ENCODE measurements at regions not wholly inside any gene's neighbourhood (a gene's known extent, or its start where the extent isn't known, plus 50 kb on each side); places are given as distances from the start of the nearest gene placed in this dataset.

DNA sequence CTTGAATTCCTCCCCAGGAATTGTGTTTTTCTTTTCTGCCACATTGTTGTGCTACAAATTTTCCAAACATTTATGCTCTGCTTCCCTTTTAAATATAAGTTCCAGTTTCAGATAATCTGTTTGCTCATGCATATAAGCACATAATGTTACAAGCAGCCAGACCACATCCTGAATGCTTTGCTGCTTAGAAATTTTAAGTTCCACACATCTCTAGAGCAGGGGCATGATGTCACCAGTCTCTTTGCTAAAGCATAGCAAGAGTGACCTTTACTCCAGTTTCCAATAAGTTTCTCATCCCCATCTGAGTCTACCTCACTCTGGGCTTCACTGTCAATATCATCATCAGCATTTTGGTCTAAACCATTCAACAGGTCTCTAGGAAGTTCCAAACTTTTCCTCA lies 932.5 kb downstream of the SH3BGRL start:
- H4K91ac ChIP-seq (ENCODE audit: insufficient read length, low read depth, low read length), result no peak overlapping the region
- DNase-seq, result no peak
- no peaks in the 10 kb centered on the region for H3K4me1 ChIP-seq (ENCODE audit: insufficient read depth, low read length)
- TF ChIP-seq CTCF (conservative IDR thresholded peaks at IDR 0.05), result no peak
- no peak overlapping the region for H3K27ac ChIP-seq (ENCODE audit: insufficient read length, low read depth, low read length)
- no peaks in the 10 kb centered on the region for H3K79me2 ChIP-seq (ENCODE audit: insufficient read depth, low read length)
- no peak overlapping the region for H2BK120ac ChIP-seq (ENCODE audit: low read depth, low read length, poor library complexity, severe bottlenecking)
- H3K23me2 ChIP-seq (ENCODE audit: insufficient read length, low read depth, low read length, poor library complexity, severe bottlenecking), result no peaks in the 10 kb centered on the region
- no peak overlapping the region for H3T11ph ChIP-seq (ENCODE audit: low read length)
- no peak overlapping the region for H2AK5ac ChIP-seq (ENCODE audit: insufficient read length, low read length)
- no peak overlapping the region for H3K4me2 ChIP-seq (ENCODE audit: insufficient read depth, insufficient read length, low read length)
- H3K9ac ChIP-seq (ENCODE audit: extremely low read depth, insufficient read length, low read length), result no peak overlapping the region
- no peak overlapping the region for H2BK15ac ChIP-seq (ENCODE audit: low read depth, low read length)
- H2AFZ ChIP-seq (ENCODE audit: low read length), result no peak overlapping the region
- no peak overlapping the region for H3K18ac ChIP-seq (ENCODE audit: insufficient read length, low read depth, low read length)
- H2BK5ac ChIP-seq (ENCODE audit: insufficient read length, low read length), result no peak overlapping the region
- no peak overlapping the region for H4K5ac ChIP-seq (ENCODE audit: insufficient read length, low read depth, low read length)
- H3K4me1 Mint-ChIP-seq, result no peaks in the 10 kb centered on the region
- no peak overlapping the region for H3K23ac ChIP-seq (ENCODE audit: insufficient read length, low read depth, low read length)
- peaks cover 43% of the 10 kb centered on the region for H3K9me3 ChIP-seq (ENCODE audit: control insufficient read depth, low read depth, low read length)
- no peaks in the 10 kb centered on the region for H3K27me3 ChIP-seq (ENCODE audit: insufficient read depth, low read length)
- H2BK12ac ChIP-seq (ENCODE audit: insufficient read length, low read depth, low read length), result no peak overlapping the region
- H3K27me3 Mint-ChIP-seq (ENCODE audit: low read depth), result peaks cover 2% of the 10 kb centered on the region; the same call in 1 of the 2 replicates
- H3K9me3 Mint-ChIP-seq, result peaks cover 87 to 91% of the 10 kb centered on the region in 2 experiments
- no peaks in the 10 kb centered on the region for H4K20me1 ChIP-seq (ENCODE audit: control insufficient read depth, insufficient read depth, insufficient read length)
- no peak overlapping the region for H3K4me3 Mint-ChIP-seq
- peaks cover 11 to 21% (median 15%) of the 10 kb centered on the region in 3 experiments; a peak in 6 of 7 replicates for H3K36me3 Mint-ChIP-seq (ENCODE audit: insufficient read depth in 1 of 3, low read depth in 3 of 3)
- no peak overlapping the region for H3K56ac ChIP-seq (ENCODE audit: insufficient read length, low read depth, low read length)
- H3K4ac ChIP-seq (ENCODE audit: low read depth, low read length), result no peak overlapping the region
- no peaks in the 10 kb centered on the region for H3K79me1 ChIP-seq (ENCODE audit: insufficient read depth, low read depth, low read length, poor library complexity, severe bottlenecking)
- no peak overlapping the region for H4K8ac ChIP-seq (replicated peaks; ENCODE audit: insufficient read length, low read depth, low read length)
- no peak overlapping the region for H3K14ac ChIP-seq (ENCODE audit: insufficient read depth, low read length)
- H2BK20ac ChIP-seq (ENCODE audit: low read depth, low read length, poor library complexity, severe bottlenecking), result no peak overlapping the region
- no peak overlapping the region for H3K27ac Mint-ChIP-seq

Data from H9 (cell line).